Loucy (cell line): ENCODE measurements at regions not wholly inside any gene's neighbourhood (a gene's known extent, or its start where the extent isn't known, plus 50 kb on each side); places are given as distances from the start of the nearest gene placed in this dataset.

Experiments used
- H2AFZ ChIP-seq: fragments of 200-600 bp; sonication (generic); 2 replicates; pipeline ENCODE4 v1.6.0; 2016; ENCODE audit warnings: antibody characterized with exemption, mild to moderate bottlenecking, low read length, moderate library complexity
- H3F3A ChIP-seq: fragments of 200-600 bp; 2 replicates; pipeline ENCODE4 v1.6.0; 2016; ENCODE audit warnings: antibody characterized with exemption, low read depth, mild to moderate bottlenecking
- H3K27me3 ChIP-seq: fragments of 200-600 bp; sonication (generic); 2 replicates; pipeline ENCODE4 v1.6.1; 2014; ENCODE audit warnings: low read length, mild to moderate bottlenecking; ENCODE audit not compliant: insufficient read depth, poor library complexity, severe bottlenecking
- H3K36me3 ChIP-seq: fragments of 200-600 bp; sonication (generic); 2 replicates; pipeline ENCODE4 v1.6.1; 2016; ENCODE audit warnings: low read length; ENCODE audit not compliant: insufficient read depth
- H3K4me1 ChIP-seq: fragments of 200-600 bp; sonication (generic); 2 replicates; pipeline ENCODE4 v1.5.1; 2014; ENCODE audit warnings: low read length, mild to moderate bottlenecking; ENCODE audit not compliant: insufficient read depth, poor library complexity, severe bottlenecking
- H3K4me2 ChIP-seq: fragments of 200-600 bp; sonication (generic); 2 replicates; pipeline ENCODE4 v1.6.0; 2014; ENCODE audit warnings: antibody characterized with exemption, low read length, low read depth, mild to moderate bottlenecking; ENCODE audit not compliant: poor library complexity, severe bottlenecking
- H3K4me3 ChIP-seq: fragments of 200-600 bp; sonication (generic); 2 replicates; pipeline ENCODE4 v1.5.1; 2014; ENCODE audit warnings: low read length, mild to moderate bottlenecking, mixed read lengths; ENCODE audit not compliant: poor library complexity, severe bottlenecking
- H3K79me2 ChIP-seq: fragments of 200-600 bp; sonication (generic); 2 replicates; pipeline ENCODE4 v1.6.1; 2014; ENCODE audit warnings: low read length; ENCODE audit not compliant: insufficient read depth
- H3K9ac ChIP-seq: fragments of 200-600 bp; sonication (generic); 2 replicates; pipeline ENCODE4 v1.6.0; 2014; ENCODE audit warnings: mild to moderate bottlenecking, low read depth, low read length, moderate library complexity; ENCODE audit not compliant: poor library complexity, severe bottlenecking
- H3K9me2 ChIP-seq: fragments of 200-600 bp; sonication (generic); replicated peaks from 2 replicates; pipeline ENCODE4 v1.6.1; 2016; ENCODE audit warnings: low read depth, low read length, mixed read lengths
- H3K9me3 ChIP-seq: fragments of 200-600 bp; sonication (generic); 2 replicates; pipeline ENCODE4 v1.6.1; 2014; ENCODE audit warnings: mild to moderate bottlenecking, antibody characterized with exemption, low read length, low read depth; ENCODE audit not compliant: insufficient read depth
- H4K20me1 ChIP-seq: fragments of 200-600 bp; sonication (generic); 2 replicates; pipeline ENCODE4 v1.6.0; 2014; ENCODE audit warnings: antibody characterized with exemption, low read length, mild to moderate bottlenecking; ENCODE audit not compliant: insufficient read depth, poor library complexity, severe bottlenecking
- CTCF ChIP-seq: fragments of 200-600 bp; sonication (generic); conservative IDR thresholded peaks from 2 replicates; pipeline ENCODE4 v1.5.1; 2014; ENCODE audit warnings: mild to moderate bottlenecking, antibody characterized with exemption, low read length
- EZH2phosphoT487 ChIP-seq: fragments of 200-600 bp; IDR thresholded peaks from 2 replicates; pipeline ENCODE4 v1.6.1; 2018; ENCODE audit warnings: antibody characterized with exemption, mild to moderate bottlenecking, moderate library complexity, borderline replicate concordance

- no peaks in the 10 kb centered on the region for H3K27me3 ChIP-seq
- no peaks in the 10 kb centered on the region for H3F3A ChIP-seq
- H3K4me1 ChIP-seq = no peaks in the 10 kb centered on the region
- TF ChIP-seq EZH2phosphoT487 (no peak), CTCF (no peak)
- H3K79me2 ChIP-seq = no peaks in the 10 kb centered on the region
- no peak overlapping the region for H3K4me2 ChIP-seq
- H2AFZ ChIP-seq = no peak overlapping the region
- no peaks in the 10 kb centered on the region for H3K9me3 ChIP-seq
- no peak overlapping the region for H3K4me3 ChIP-seq
- no peaks in the 10 kb centered on the region for H4K20me1 ChIP-seq
- H3K9ac ChIP-seq = no peak overlapping the region
- H3K9me2 ChIP-seq = no peaks in the 10 kb centered on the region
- no peaks in the 10 kb centered on the region for H3K36me3 ChIP-seq
Observed at GRCh38 chr5:36530215-36530614, 76.2 kb upstream of the SLC1A3 start.

GRCh38 chr5:36531401-36531800 is 75.0 kb upstream of the SLC1A3 start:
- Histone ChIP-seq H3K79me2 (no peaks in the 10 kb centered on the region), H2AFZ (no peak overlapping the region), H3K9me2 (no peaks in the 10 kb centered on the region), H3K27me3 (no peaks in the 10 kb centered on the region), H3F3A (no peaks in the 10 kb centered on the region), H4K20me1 (no peaks in the 10 kb centered on the region), H3K36me3 (no peaks in the 10 kb centered on the region), H3K4me3 (no peak overlapping the region), H3K4me2 (no peak overlapping the region), H3K9ac (no peak overlapping the region), H3K9me3 (no peaks in the 10 kb centered on the region), H3K4me1 (no peaks in the 10 kb centered on the region)
- TF ChIP-seq CTCF = no peak
- no peak for TF ChIP-seq EZH2phosphoT487

GRCh38 chr5:36535378-36535777 is 71.0 kb upstream of the SLC1A3 start:
- Histone ChIP-seq H3K4me1 (no peaks in the 10 kb centered on the region), H3K36me3 (no peaks in the 10 kb centered on the region), H3F3A (no peaks in the 10 kb centered on the region), H3K27me3 (no peaks in the 10 kb centered on the region), H3K4me2 (no peak overlapping the region), H3K9me2 (no peaks in the 10 kb centered on the region), H2AFZ (no peak overlapping the region), H3K9me3 (no peaks in the 10 kb centered on the region), H3K79me2 (no peaks in the 10 kb centered on the region), H3K4me3 (no peak overlapping the region), H3K9ac (no peak overlapping the region), H4K20me1 (no peaks in the 10 kb centered on the region)
- TF ChIP-seq EZH2phosphoT487 (no peak), CTCF (no peak)
